GM18508 (cell line): ENCODE measurements at regions not wholly inside any gene's neighbourhood (a gene's known extent, or its start where the extent isn't known, plus 50 kb on each side); places are given as distances from the start of the nearest gene placed in this dataset.

Source experiments
- ATAC-seq: cut with Tn5 transposase; IDR thresholded peaks from one replicate; pipeline ENCODE4 v1.9.1; 2021; ENCODE audit warnings: moderate number of reproducible peaks; ENCODE audit not compliant: insufficient read depth, unreplicated experiment

GRCh38 chr2:15787535-15788454 is 152.6 kb upstream of the MYCN start:
- no peak for ATAC-seq

- ATAC-seq = no peak
Observed at GRCh38 chr2:15788455-15788829, 151.9 kb upstream of the MYCN start.

- ATAC-seq = no peak
Observed at GRCh38 chr2:15788830-15789229, 151.5 kb upstream of the MYCN start.

GRCh38 chr2:15789381-15790062 is 150.8 kb upstream of the MYCN start:
- ATAC-seq = no peak

GRCh38 chr2:15790326-15790725 is 150.0 kb upstream of the MYCN start:
- ATAC-seq = no peak

- ATAC-seq = no peak
Observed at GRCh38 chr2:15790838-15791237, 149.5 kb upstream of the MYCN start.

GRCh38 chr2:15791294-15791693 is 149.1 kb upstream of the MYCN start:
- no peak for ATAC-seq

GRCh38 chr2:15792331-15792730 is 148.0 kb upstream of the MYCN start:
- no peak for ATAC-seq

- ATAC-seq = no peak
Observed at GRCh38 chr2:15793078-15793913, 147.1 kb upstream of the MYCN start.

GRCh38 chr2:15793978-15794377 is 146.4 kb upstream of the MYCN start:
- ATAC-seq = no peak

GRCh38 chr2:15794608-15795134 is 145.7 kb upstream of the MYCN start:
- no peak for ATAC-seq

- ATAC-seq = no peak
Observed at GRCh38 chr2:15795426-15795825, 144.9 kb upstream of the MYCN start.

- no peak for ATAC-seq
Observed at GRCh38 chr2:15796167-15796942, 144.0 kb upstream of the MYCN start.

- ATAC-seq = no peak
Observed at GRCh38 chr2:15797231-15797938, 143.0 kb upstream of the MYCN start.

- no peak for ATAC-seq
Observed at GRCh38 chr2:15797939-15798281, 142.4 kb upstream of the MYCN start.

- ATAC-seq = no peak
Observed at GRCh38 chr2:15798701-15799431, 141.5 kb upstream of the MYCN start.

GRCh38 chr2:15799432-15799827 is 140.9 kb upstream of the MYCN start:
- no peak for ATAC-seq

- no peak for ATAC-seq
Observed at GRCh38 chr2:15800495-15801329, 139.6 kb upstream of the MYCN start.
